ENCODE measurements at regions not wholly inside any gene's neighbourhood (a gene's known extent, or its start where the extent isn't known, plus 50 kb on each side); places are given as distances from the start of the nearest gene placed in this dataset.

DNA sequence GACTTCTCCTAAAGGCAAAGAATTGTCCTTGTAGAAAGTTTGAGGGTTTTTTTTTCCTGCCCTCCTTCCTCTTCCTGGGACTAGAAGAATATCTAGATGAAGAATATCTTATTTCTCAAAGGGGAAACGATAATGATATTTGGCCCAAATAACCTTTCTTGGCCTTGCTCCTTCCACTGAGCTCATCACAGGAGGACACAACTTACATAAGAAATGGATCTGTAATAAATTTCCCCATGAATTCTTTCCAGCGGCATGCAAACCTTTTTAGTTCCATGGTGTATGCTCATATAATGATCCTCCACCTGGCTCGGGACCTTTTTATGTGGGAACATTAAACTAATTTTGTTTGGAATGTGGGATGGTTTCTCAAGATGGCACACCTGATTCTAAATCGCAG, 304.4 kb downstream of the DMRT2 start:
- no peaks in the 10 kb centered on the region for H3K9me2 ChIP-seq (ENCODE audit: insufficient read depth)
- no TSS peak for BruUV-seq (replicated peaks)
- no peaks in the 10 kb centered on the region for H4K20me1 ChIP-seq (ENCODE audit: insufficient read depth)
- H3K4me3 ChIP-seq (replicated peaks in 1 of 2; ENCODE audit: low read depth in 1 of 2, low read length in 2 of 2): no peak overlapping the region
- no peak for ATAC-seq
- H3K4me1 ChIP-seq (ENCODE audit: control insufficient read depth in 1 of 2, insufficient read depth in 2 of 2, low read length in 2 of 2): no peaks in the 10 kb centered on the region
- RAD21 ChIA-PET (ENCODE audit: low non-redundant PET in 1 of 2, low total read pairs in 2 of 2, uncharacterized antibody in 2 of 2, unreplicated experiment in 2 of 2): no interaction called here
- H3K9me3 ChIP-seq (ENCODE audit: control insufficient read depth in 1 of 2, insufficient read depth in 1 of 2, low read depth in 1 of 2, low read length in 2 of 2): peaks cover 4 to 13% of the 10 kb centered on the region in 2 experiments; a peak in 2 of 4 replicates
- no peak overlapping the region for H3K4me2 ChIP-seq (ENCODE audit: low read length)
- CTCF ChIA-PET: no interaction called here
- POLR2A ChIA-PET: no interaction called here
- H3K79me2 ChIP-seq (ENCODE audit: insufficient read depth, low read length): no peaks in the 10 kb centered on the region
- H3K9ac ChIP-seq (ENCODE audit: low read length): no peak overlapping the region
- DNase-seq (ENCODE audit: low read depth, low spot score): no peak
- H2AFZ ChIP-seq (ENCODE audit: low read depth, low read length, poor library complexity, severe bottlenecking): no peak overlapping the region
- H3K27ac ChIP-seq (ENCODE audit: low read depth, low read length): no peak overlapping the region
- H3K36me3 ChIP-seq (ENCODE audit: control insufficient read depth in 1 of 2, insufficient read depth in 2 of 2, low read length in 2 of 2): no peaks in the 10 kb centered on the region
- TF ChIP-seq EZH2 (IDR thresholded peaks at IDR 0.05) (no peak), ZFX (IDR thresholded peaks at IDR 0.05) (no peak), JUND (IDR thresholded peaks at IDR 0.05) (no peak), RAD21 (IDR thresholded peaks at IDR 0.05; ENCODE audit: low read depth) (no peak), SP1 (IDR thresholded peaks at IDR 0.05; ENCODE audit: low read depth) (no peak), CEBPB (IDR thresholded peaks at IDR 0.05; ENCODE audit: low read depth) (no peak), TCF7L2 (IDR thresholded peaks at IDR 0.05; ENCODE audit: borderline replicate concordance, extremely low read depth, insufficient read depth, insufficient read length) (no peak)
- TF ChIP-seq, protein P1, sequence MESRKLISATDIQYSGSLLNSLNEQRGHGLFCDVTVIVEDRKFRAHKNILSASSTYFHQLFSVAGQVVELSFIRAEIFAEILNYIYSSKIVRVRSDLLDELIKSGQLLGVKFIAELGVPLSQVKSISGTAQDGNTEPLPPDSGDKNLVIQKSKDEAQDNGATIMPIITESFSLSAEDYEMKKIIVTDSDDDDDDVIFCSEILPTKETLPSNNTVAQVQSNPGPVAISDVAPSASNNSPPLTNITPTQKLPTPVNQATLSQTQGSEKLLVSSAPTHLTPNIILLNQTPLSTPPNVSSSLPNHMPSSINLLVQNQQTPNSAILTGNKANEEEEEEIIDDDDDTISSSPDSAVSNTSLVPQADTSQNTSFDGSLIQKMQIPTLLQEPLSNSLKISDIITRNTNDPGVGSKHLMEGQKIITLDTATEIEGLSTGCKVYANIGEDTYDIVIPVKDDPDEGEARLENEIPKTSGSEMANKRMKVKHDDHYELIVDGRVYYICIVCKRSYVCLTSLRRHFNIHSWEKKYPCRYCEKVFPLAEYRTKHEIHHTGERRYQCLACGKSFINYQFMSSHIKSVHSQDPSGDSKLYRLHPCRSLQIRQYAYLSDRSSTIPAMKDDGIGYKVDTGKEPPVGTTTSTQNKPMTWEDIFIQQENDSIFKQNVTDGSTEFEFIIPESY (IDR thresholded peaks at IDR 0.05; ENCODE audit: extremely low read depth, insufficient replicate concordance, low read length): no peak
- TF ChIP-seq, protein P2, sequence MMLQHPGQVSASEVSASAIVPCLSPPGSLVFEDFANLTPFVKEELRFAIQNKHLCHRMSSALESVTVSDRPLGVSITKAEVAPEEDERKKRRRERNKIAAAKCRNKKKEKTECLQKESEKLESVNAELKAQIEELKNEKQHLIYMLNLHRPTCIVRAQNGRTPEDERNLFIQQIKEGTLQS (IDR thresholded peaks at IDR 0.05): no peak
- intact Hi-C loops (cut with micrococcal nuclease): no loop called here
- H3K27me3 ChIP-seq (ENCODE audit: insufficient read depth, low read length): no peaks in the 10 kb centered on the region

DNA sequence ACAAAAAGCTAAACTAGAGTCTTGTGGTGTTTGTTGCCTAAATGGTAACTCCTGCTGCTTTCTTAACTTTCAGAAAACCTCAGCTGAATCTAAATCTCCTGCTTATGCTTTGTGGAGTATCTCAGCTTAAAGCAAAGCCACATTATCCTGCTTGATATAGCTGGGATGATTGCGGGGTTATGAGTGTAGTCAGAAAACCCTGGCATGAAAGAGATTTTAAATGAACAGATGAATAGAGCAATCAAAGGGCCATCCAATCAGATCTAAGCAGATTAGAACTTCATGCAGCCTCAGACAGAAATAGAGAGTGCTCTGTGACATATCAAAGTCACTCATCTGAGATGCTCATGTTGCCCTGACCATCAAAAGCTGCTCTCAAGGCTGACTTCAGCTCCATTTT, 305.5 kb downstream of the DMRT2 start:
- POLR2A ChIA-PET: no interaction called here
- BruUV-seq (replicated peaks): no TSS peak
- H2AFZ ChIP-seq (ENCODE audit: low read depth, low read length, poor library complexity, severe bottlenecking): no peak overlapping the region

More for the DNA sequence above, 305.5 kb downstream of the DMRT2 start:
- CTCF ChIA-PET: no interaction called here
- Histone ChIP-seq H3K4me2 (ENCODE audit: low read length) (no peak overlapping the region), H4K20me1 (ENCODE audit: insufficient read depth) (no peaks in the 10 kb centered on the region), H3K79me2 (ENCODE audit: insufficient read depth, low read length) (no peaks in the 10 kb centered on the region), H3K36me3 (ENCODE audit: control insufficient read depth in 1 of 2, insufficient read depth in 2 of 2, low read length in 2 of 2) (no peaks in the 10 kb centered on the region), H3K9me2 (ENCODE audit: insufficient read depth) (no peaks in the 10 kb centered on the region), H3K9ac (ENCODE audit: low read length) (no peak overlapping the region), H3K4me1 (ENCODE audit: control insufficient read depth in 1 of 2, insufficient read depth in 2 of 2, low read length in 2 of 2) (no peaks in the 10 kb centered on the region), H3K27ac (ENCODE audit: low read depth, low read length) (no peak overlapping the region), H3K9me3 (ENCODE audit: control insufficient read depth in 1 of 2, insufficient read depth in 1 of 2, low read depth in 1 of 2, low read length in 2 of 2) (peaks cover 1 to 13% of the 10 kb centered on the region in 2 experiments; a peak in 2 of 4 replicates), H3K4me3 (replicated peaks in 1 of 2; ENCODE audit: low read depth in 1 of 2, low read length in 2 of 2) (no peak overlapping the region), H3K27me3 (ENCODE audit: insufficient read depth, low read length) (no peaks in the 10 kb centered on the region)
- TF ChIP-seq CEBPB (IDR thresholded peaks at IDR 0.05; ENCODE audit: low read depth) (no peak), EZH2phosphoT487 (IDR thresholded peaks at IDR 0.05; ENCODE audit: borderline replicate concordance) (no peak), ZFX (IDR thresholded peaks at IDR 0.05) (no peak), SP1 (IDR thresholded peaks at IDR 0.05; ENCODE audit: low read depth) (no peak), POLR2A (IDR thresholded peaks at IDR 0.05; ENCODE audit: borderline replicate concordance, extremely low read depth, insufficient read depth, insufficient read length) (no peak), ZNF274 (IDR thresholded peaks at IDR 0.05; ENCODE audit: low read depth, low read length) (no peak), SRF (IDR thresholded peaks at IDR 0.05; ENCODE audit: low read depth) (no peak)
- TF ChIP-seq, protein P3, sequence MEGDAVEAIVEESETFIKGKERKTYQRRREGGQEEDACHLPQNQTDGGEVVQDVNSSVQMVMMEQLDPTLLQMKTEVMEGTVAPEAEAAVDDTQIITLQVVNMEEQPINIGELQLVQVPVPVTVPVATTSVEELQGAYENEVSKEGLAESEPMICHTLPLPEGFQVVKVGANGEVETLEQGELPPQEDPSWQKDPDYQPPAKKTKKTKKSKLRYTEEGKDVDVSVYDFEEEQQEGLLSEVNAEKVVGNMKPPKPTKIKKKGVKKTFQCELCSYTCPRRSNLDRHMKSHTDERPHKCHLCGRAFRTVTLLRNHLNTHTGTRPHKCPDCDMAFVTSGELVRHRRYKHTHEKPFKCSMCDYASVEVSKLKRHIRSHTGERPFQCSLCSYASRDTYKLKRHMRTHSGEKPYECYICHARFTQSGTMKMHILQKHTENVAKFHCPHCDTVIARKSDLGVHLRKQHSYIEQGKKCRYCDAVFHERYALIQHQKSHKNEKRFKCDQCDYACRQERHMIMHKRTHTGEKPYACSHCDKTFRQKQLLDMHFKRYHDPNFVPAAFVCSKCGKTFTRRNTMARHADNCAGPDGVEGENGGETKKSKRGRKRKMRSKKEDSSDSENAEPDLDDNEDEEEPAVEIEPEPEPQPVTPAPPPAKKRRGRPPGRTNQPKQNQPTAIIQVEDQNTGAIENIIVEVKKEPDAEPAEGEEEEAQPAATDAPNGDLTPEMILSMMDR (IDR thresholded peaks at IDR 0.05 in 2 of 3, conservative IDR thresholded peaks at IDR 0.05 in 1 of 3; ENCODE audit: borderline replicate concordance in 1 of 3, insufficient read depth in 1 of 3, low read depth in 2 of 3, low read length in 2 of 3): no peak
- TF ChIP-seq, protein P2 (IDR thresholded peaks at IDR 0.05): no peak
- DNase-seq (ENCODE audit: low read depth, low spot score): no peak
- intact Hi-C loops (cut with micrococcal nuclease): no loop called here
- RAD21 ChIA-PET (ENCODE audit: low non-redundant PET in 1 of 2, low total read pairs in 2 of 2, uncharacterized antibody in 2 of 2, unreplicated experiment in 2 of 2): no interaction called here
- ATAC-seq: no peak

Measured in HCT116 (cell line).